Adipocyte (in vitro differentiated cells): ENCODE measurements at regions not wholly inside any gene's neighbourhood (a gene's known extent, or its start where the extent isn't known, plus 50 kb on each side); places are given as distances from the start of the nearest gene placed in this dataset.

Experiments
- DNase-seq: peaks from one replicate; pipeline ENCODE4 v3.0.0-alpha.2; 2015; ENCODE audit warnings: low read depth
- H3K27me3 ChIP-seq: replicated peaks from 2 replicates; pipeline ENCODE4 v1.7.0; 2013; ENCODE audit warnings: mild to moderate bottlenecking, low read length, moderate library complexity; ENCODE audit not compliant: control insufficient read depth, insufficient read depth
- H3K36me3 ChIP-seq: 2 replicates; pipeline ENCODE4 v1.7.0; 2013; ENCODE audit warnings: low read length, mild to moderate bottlenecking, moderate library complexity; ENCODE audit not compliant: control insufficient read depth, insufficient read depth, severe bottlenecking
- H3K4me1 ChIP-seq: 2 replicates; pipeline ENCODE4 v1.7.0; 2013; ENCODE audit warnings: mild to moderate bottlenecking, low read length, moderate library complexity; ENCODE audit not compliant: control insufficient read depth, insufficient read depth
- H3K4me3 ChIP-seq: 2 replicates; pipeline ENCODE4 v1.7.0; 2013; ENCODE audit warnings: mild to moderate bottlenecking, low read length, moderate library complexity
- H3K9ac ChIP-seq: 2 replicates; pipeline ENCODE4 v1.7.0; 2013; ENCODE audit warnings: mild to moderate bottlenecking, low read length, moderate library complexity
- H3K9me3 ChIP-seq: 2 replicates; pipeline ENCODE4 v1.7.0; 2013; ENCODE audit warnings: mild to moderate bottlenecking, low read length, moderate library complexity; ENCODE audit not compliant: control insufficient read depth

- no peak overlapping the region for H3K4me3 ChIP-seq
- peaks cover 15% of the 10 kb centered on the region for H3K9me3 ChIP-seq
- peaks cover 19% of the 10 kb centered on the region for H3K4me1 ChIP-seq
- peak; percentile 43 for DNase-seq
- H3K36me3 ChIP-seq = no peaks in the 10 kb centered on the region
- no peaks in the 10 kb centered on the region for H3K27me3 ChIP-seq
- peak overlapping the region; percentile 50 for H3K9ac ChIP-seq
Measured at GRCh38 chr12:124664395-124665111, 97.1 kb upstream of the NCOR2 start.

DNA sequence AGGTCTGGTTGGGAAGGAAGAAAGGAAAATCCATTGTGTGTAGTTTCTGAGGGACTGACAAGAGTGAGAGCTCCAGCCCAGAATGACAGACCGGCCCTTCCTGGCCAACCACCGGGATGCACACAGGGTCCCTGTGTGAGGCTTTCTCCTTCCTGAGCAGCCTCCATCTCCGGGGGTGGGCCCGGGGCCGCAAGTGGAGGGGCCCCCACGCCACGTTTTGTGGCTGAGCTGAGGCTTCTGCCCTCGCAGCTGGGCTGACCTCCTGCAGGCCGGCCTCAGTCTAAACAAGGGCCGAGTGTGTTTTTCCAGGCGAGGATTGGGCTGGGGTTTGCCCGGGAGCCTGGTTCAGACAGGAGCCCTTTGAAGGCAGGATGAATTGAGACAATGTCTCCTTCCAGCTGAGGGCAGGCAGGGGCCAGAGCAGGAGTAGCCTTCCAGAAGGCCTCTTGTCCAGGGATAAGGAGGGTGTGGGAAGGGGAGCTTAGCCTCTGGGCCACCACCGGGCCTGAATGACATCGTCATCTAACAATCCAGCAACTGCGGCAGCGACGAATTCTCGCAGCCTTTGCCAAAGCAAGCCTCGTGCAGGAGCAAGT is 96.5 kb upstream of the NCOR2 start:
- no peak overlapping the region for H3K9ac ChIP-seq
- H3K4me1 ChIP-seq = peaks cover 19% of the 10 kb centered on the region
- DNase-seq = no peak
- H3K4me3 ChIP-seq = no peak overlapping the region
- no peaks in the 10 kb centered on the region for H3K36me3 ChIP-seq
- H3K9me3 ChIP-seq = peaks cover 15% of the 10 kb centered on the region
- no peaks in the 10 kb centered on the region for H3K27me3 ChIP-seq

GRCh38 chr12:124663206-124663605 is 95.8 kb upstream of the NCOR2 start:
- DNase-seq = no peak
- no peak overlapping the region for H3K4me3 ChIP-seq
- H3K9me3 ChIP-seq = peaks cover 15% of the 10 kb centered on the region
- no peaks in the 10 kb centered on the region for H3K36me3 ChIP-seq
- no peaks in the 10 kb centered on the region for H3K27me3 ChIP-seq
- H3K4me1 ChIP-seq = peaks cover 19% of the 10 kb centered on the region
- H3K9ac ChIP-seq = no peak overlapping the region

- Histone ChIP-seq H3K27me3 (no peaks in the 10 kb centered on the region), H3K4me1 (peaks cover 25% of the 10 kb centered on the region), H3K9ac (no peak overlapping the region), H3K9me3 (peaks cover 3% of the 10 kb centered on the region), H3K36me3 (no peaks in the 10 kb centered on the region), H3K4me3 (no peak overlapping the region)
- DNase-seq = no peak
Measured at GRCh38 chr12:124661341-124661740, 93.9 kb upstream of the NCOR2 start.

DNA sequence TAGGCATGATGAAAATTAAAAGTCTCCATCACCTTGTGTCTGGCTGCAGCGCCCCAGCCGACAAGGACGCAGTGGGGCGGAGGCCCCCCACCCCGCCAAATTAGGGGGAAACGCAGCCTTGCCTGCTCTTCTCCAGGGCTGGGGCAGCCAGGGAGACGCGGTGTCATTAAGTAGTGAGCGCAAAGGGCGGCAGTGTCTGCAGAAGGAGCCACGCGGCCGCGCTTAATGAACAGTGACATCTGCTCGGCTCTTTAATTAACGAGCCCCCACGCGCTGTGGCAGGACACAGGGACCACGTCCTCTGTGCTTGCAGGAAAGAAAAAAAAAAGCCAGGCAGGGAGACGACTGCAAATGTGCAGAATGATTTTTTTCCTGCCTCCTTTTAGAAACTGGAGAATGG is 93.4 kb upstream of the NCOR2 start:
- DNase-seq = no peak
- Histone ChIP-seq H3K4me1 (peaks cover 27% of the 10 kb centered on the region), H3K9ac (no peak overlapping the region), H3K4me3 (no peak overlapping the region), H3K36me3 (no peaks in the 10 kb centered on the region), H3K9me3 (no peaks in the 10 kb centered on the region), H3K27me3 (no peaks in the 10 kb centered on the region)

DNA sequence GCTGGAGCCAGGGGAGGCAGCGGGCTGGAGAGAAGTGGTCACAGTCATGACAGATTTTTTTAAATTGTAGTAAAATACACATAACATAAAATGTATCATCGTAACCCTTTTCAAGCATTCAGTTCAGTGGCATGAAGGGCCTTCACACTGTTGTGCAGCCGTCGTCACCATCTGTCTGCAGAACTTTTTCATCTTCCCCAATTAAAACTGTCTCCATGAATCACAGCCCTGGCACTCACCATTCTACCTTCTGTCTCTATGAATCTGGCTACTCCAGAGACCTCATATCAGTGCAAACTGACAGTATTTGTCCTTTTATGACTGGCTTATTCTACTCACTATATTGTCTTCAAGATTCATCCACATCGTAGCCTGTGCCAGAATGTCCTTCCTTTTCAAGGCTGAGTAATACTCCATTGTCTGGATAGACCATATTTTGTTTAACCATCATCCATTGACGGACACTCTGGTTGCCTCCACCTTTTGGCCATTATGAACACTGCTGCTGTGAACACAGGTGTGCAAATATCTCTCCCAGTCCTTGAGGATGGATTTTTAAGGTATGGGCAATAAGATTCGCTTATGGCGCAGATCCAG is 91.5 kb upstream of the NCOR2 start:
- H3K4me3 ChIP-seq = no peak overlapping the region
- no peaks in the 10 kb centered on the region for H3K27me3 ChIP-seq
- peaks cover 28% of the 10 kb centered on the region for H3K4me1 ChIP-seq
- no peak for DNase-seq
- no peaks in the 10 kb centered on the region for H3K9me3 ChIP-seq
- no peaks in the 10 kb centered on the region for H3K36me3 ChIP-seq
- no peak overlapping the region for H3K9ac ChIP-seq

- DNase-seq = no peak
- no peaks in the 10 kb centered on the region for H3K36me3 ChIP-seq
- H3K9ac ChIP-seq = no peak overlapping the region
- no peak overlapping the region for H3K4me3 ChIP-seq
- H3K9me3 ChIP-seq = no peaks in the 10 kb centered on the region
- peaks cover 34% of the 10 kb centered on the region for H3K4me1 ChIP-seq
- H3K27me3 ChIP-seq = no peaks in the 10 kb centered on the region
Measured at GRCh38 chr12:124658302-124658701, 90.9 kb upstream of the NCOR2 start.

- Histone ChIP-seq H3K36me3 (no peaks in the 10 kb centered on the region), H3K9ac (no peak overlapping the region), H3K4me1 (peaks cover 38% of the 10 kb centered on the region), H3K4me3 (no peak overlapping the region), H3K9me3 (no peaks in the 10 kb centered on the region), H3K27me3 (no peaks in the 10 kb centered on the region)
- no peak for DNase-seq
Measured at GRCh38 chr12:124656947-124657434, 89.6 kb upstream of the NCOR2 start.

DNA sequence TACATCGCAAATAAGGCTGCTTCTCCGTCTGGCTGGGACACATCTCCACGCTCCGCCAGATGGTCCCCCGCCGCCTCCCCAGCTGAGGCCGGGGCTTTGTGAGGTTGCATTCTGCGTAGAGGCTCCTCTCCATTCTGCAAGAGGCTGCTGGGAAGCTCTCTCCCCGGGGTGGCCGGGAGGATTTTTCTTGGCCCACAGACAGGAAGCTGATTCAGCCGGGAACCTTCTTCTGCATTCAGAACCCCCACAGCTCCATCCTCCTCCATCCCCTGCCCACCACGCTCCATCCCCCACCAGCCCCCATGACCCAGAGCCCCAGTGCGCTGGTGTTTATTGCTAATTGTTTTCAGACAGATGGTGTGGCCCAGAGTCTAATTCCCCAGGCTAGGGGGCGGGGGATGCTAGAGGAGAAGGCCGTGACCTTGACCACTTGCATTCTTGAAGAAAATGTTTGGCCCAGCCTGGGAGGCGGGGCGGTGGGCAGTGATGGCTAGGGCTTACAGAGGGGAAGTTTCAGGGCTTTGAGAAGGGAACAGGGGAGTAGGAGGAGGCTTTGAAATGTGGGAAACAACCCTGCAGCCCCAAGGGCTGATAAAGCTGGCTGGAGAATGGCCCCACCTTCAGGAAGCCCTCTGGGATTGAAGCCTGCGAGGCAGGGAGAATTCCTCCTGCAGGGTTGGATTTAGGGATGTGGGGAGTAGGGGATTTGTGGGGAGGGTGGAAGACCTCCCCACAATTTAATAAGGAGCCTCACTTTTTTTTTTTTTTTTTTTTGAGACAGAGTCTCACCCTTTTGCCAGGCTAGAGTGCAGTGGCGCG is 88.5 kb upstream of the NCOR2 start:
- Histone ChIP-seq H3K36me3 (no peaks in the 10 kb centered on the region), H3K4me1 (peaks cover 47% of the 10 kb centered on the region), H3K4me3 (peak overlapping the region; percentile 70), H3K9me3 (no peaks in the 10 kb centered on the region), H3K27me3 (no peaks in the 10 kb centered on the region), H3K9ac (peak overlapping the region; percentile 79)
- peak; percentile 90 for DNase-seq

GRCh38 chr12:124655048-124655697 is 87.8 kb upstream of the NCOR2 start:
- no peaks in the 10 kb centered on the region for H3K27me3 ChIP-seq
- H3K9ac ChIP-seq = peak overlapping the region; percentile 79
- no peaks in the 10 kb centered on the region for H3K9me3 ChIP-seq
- H3K36me3 ChIP-seq = no peaks in the 10 kb centered on the region
- H3K4me3 ChIP-seq = peak overlapping the region; percentile 70
- DNase-seq = peak; percentile 52
- peaks cover 51% of the 10 kb centered on the region for H3K4me1 ChIP-seq
